ENCODE measurements at regions not wholly inside any gene's neighbourhood (a gene's known extent, or its start where the extent isn't known, plus 50 kb on each side); places are given as distances from the start of the nearest gene placed in this dataset.
A peak's percentile ranks its signal among the peaks of the same experiment; 100 is the strongest.

DNA sequence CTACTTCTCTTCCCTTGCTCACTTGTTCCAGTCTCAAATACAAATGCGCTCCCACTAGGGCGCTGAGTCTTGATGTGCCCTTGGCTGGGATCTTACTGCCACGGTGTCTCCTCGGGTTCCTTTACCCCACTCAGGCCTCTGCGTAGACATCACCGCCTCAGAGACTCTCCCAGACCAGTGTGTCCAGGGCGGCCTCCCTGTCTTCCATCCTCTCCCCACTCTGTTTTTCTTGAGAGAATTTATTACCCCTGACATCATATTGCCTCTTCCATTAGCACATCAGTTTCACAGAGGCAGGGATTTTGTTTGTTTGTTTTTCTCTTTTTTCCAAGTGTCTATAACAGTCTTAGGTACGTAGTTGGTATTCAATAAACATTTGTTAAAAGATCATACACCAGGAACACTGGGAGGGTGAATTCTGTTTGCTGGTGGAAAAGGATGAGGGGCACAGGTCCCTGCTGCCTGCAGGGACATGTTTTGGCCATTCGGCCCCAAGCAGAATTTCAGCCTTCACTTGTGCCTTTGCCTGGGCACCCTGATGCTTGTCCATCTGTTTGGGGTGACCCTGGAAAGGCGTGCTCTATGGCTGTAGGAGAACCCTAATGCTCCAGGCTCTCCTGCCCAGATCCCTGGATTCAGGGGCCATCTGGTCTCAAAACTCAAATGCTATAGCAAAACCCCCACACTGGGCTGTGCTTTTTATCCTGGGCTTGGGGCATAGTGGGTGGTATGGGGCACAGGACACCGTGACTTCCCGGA lies 55.0 kb downstream of the RPL37A start:
- DNase-seq (ENCODE audit: low read depth) = no peak

DNA sequence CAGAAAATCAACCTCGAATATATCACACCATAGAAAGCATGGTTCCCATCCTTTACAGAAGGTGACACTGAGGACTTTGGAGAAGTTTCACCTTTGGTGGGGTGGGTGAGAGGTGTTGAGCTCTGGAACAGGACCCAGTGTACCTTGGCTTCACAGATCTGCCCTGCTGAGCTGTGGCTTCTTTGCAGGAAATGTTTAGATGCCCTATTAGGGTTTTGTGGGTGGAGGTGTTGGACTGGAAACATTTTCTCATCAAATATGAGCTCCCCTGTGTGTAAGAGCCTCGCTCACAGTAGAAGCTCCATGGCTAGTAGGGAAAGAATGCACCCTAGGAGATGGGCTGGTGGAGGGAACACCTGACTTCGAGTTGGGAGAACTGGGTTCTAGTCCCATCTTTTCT lies 55.6 kb downstream of the RPL37A start:
- DNase-seq (ENCODE audit: low read depth) = no peak

- no peak for DNase-seq (ENCODE audit: low read depth)
These were observed 56.1 kb downstream of the RPL37A start for GRCh38 chr2:216554755-216555154.

- DNase-seq (ENCODE audit: low read depth) = peak; percentile 90
These were observed 56.6 kb downstream of the RPL37A start for GRCh38 chr2:216555274-216555673.

GRCh38 chr2:216556202-216556601 lies 57.6 kb downstream of the RPL37A start:
- no peak for DNase-seq (ENCODE audit: low read depth)

DNA sequence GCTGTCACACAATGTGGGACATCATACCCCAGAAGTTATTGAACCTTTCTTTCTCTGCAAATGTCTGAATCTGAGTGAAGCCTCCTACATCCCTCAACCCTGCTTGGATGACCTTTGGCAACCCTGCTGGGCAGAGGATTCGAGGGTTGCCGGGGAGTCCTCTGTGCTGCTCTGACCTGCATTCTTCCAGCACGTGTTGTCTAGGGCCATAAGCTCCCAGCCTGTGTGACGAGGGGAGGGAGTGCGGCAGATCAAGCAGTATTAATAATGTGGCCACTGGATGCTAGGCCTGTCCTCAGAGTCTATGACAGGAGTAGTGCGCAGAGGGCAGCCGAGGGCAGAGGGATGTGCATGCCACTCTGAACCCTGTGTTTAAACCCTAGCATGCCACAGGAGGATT lies 58.8 kb downstream of the RPL37A start:
- DNase-seq (ENCODE audit: low read depth) = no peak

DNA sequence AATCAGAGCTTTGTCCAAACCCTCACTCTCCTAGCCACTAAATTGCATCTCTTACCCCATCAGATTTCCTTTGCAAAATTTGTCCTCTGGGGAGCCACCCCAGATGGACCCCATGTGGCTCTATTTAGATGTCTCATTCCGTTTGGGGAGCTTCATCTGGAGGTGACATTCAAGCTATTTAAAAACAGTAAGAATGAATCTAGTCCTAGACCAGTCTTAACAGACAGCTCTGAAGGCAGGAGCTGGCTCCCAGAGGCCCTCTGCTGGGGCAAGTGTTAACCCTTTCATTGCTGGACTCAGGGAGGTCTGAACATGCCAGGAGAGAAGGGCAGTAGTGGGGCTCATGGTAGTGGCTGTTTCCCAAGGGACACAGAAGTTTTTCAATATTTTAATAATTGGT lies 59.2 kb downstream of the RPL37A start:
- peak; percentile 64 for DNase-seq (ENCODE audit: low read depth)

DNA sequence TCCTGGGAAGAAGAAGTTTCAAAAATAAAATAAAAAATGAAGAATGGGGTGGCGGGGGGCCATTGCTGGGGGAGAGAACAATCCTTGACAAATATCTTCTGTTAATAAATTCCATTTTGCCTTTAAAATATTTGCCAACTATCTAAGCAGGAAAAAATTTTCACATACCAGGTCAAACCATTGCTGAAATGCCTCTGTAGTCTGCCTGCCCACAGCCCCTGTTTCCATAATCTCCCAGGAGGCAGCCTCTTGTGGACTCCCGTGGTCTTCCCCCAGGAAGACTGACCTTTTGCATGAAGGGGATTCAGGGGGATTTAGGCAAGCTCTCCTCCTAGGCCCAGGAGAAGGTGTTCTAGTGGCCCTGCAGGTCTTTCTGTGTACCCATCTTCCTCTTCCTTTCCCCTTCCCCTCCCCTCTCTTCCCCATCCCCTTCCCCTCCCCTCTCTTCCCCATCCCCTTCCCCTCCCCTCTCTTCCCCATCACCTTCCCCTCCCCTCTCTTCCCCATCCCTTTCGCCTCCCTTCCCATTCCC lies 61.0 kb downstream of the RPL37A start:
- no peak for DNase-seq (ENCODE audit: low read depth)

GRCh38 chr2:216560838-216561270 lies 62.2 kb downstream of the RPL37A start:
- peak; percentile 77 for DNase-seq (ENCODE audit: low read depth)

- DNase-seq (ENCODE audit: low read depth) = no peak
These were observed 64.2 kb downstream of the RPL37A start for GRCh38 chr2:216562696-216563435.

- no peak for DNase-seq (ENCODE audit: low read depth)
These were observed 65.0 kb downstream of the RPL37A start for GRCh38 chr2:216563646-216564045.

DNA sequence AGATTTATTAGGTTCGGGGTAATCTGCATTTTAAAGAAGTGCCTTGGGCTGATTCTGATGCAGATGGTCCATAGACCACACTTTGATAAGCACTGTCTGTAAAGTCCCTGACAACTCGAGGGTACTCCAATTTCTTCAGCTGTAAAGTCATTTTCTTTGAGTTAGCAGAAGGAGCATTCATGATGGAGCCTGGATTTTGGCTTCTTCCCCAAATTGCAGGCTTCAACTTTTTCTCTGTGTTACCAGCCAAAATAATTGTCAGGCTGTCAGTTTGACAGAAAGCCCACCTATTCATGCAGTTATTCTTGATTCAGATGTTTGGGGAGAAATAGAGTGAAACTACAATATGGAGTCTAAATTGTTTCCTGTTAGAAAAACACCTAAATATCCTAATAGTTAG lies 66.0 kb downstream of the RPL37A start:
- no peak for DNase-seq (ENCODE audit: low read depth)

DNA sequence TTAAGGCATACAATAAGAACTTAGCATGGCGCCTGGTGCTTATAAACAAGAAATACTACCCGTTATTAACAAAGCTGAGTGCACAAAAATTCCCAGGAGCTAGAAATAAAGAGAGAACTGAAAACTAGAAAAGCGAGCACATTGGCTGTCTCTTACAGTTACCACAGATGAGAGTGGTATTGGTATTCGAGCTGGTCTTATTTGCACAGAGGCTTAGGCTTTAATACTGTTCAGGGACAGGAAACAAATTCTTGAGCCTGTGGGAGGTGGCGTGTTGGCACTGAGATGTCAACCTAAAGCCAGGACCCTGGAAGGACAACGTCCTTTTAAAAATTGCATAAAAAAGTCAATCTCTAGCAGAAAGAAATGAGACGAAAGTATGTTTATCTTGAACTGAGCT lies 67.3 kb upstream of the IGFBP2 start:
- no peak for DNase-seq (ENCODE audit: low read depth)

- DNase-seq (ENCODE audit: low read depth) = no peak
These were observed 64.6 kb upstream of the IGFBP2 start for GRCh38 chr2:216568576-216568975.

DNA sequence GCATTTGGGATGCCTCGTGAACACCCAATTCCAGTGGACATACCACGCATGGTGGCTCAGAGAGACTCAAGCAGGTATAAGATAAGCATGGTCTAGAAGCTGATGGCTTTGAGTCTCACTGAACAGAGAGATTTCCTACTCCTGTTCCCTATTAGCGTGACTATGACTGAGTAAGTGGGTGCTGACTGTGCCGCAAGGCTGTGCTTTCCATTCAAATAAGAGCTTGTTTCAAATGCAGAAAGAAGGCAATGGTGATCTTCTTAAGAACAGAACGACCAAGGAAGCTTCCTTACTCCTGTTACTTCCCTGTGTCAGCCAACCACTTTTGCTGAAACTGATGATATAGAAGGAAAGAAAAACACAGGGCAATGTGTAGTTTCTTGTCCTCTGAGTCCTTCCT lies 63.5 kb upstream of the IGFBP2 start:
- DNase-seq (ENCODE audit: low read depth) = no peak

- no peak for DNase-seq (ENCODE audit: low read depth)
These were observed 62.9 kb upstream of the IGFBP2 start for GRCh38 chr2:216570357-216570756.

- DNase-seq (ENCODE audit: low read depth) = no peak
These were observed 61.9 kb upstream of the IGFBP2 start for GRCh38 chr2:216571178-216571908.

- DNase-seq (ENCODE audit: low read depth) = no peak
These were observed 61.2 kb upstream of the IGFBP2 start for GRCh38 chr2:216571909-216572513.

GRCh38 chr2:216572582-216573578 lies 60.3 kb upstream of the IGFBP2 start:
- DNase-seq (ENCODE audit: low read depth) = peak; percentile 86

DNA sequence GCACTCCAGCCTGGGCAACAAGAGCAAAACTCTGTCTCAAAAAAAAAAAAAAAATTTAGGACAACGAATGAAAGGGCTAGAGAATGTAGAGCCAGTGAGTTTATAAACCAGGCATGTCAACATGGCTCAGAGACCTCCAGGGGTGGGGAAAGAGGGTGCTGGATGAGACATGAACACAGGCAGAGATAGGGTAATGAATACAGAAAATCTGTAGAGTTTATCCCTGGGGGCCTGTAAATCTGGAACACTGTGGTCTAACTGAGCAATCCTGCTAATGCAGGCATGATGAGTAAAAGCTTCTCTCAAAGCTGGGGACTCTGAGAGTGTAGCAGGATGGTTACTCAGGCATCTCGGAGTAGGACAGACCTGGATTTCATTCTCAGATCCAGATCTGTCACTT lies 59.2 kb upstream of the IGFBP2 start:
- DNase-seq (ENCODE audit: low read depth) = peak; percentile 80

DNA sequence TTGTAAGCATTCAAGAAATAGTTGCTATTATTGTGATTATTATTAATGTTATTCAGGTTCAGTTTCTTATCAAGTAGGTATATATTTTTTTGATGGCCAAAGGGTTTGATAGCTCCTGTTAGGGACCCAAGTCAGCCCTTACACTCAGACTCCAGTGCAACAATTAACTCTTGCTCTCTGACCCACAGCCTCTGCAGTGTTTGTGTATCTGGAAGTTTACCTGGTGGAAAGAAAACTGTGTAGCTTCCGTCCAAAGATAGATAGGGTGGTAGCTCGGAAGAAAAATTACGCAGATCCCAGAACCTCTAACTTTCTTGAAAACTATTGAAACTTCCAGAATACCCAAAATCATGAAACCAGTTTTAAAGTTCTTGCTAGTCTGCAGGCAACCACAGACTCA lies 58.6 kb upstream of the IGFBP2 start:
- DNase-seq (ENCODE audit: low read depth) = no peak

Measured in fibroblast of gingiva (primary cell).